HG03565 (cell line): ENCODE measurements at regions not wholly inside any gene's neighbourhood (a gene's known extent, or its start where the extent isn't known, plus 50 kb on each side); places are given as distances from the start of the nearest gene placed in this dataset.
"Not testable (repeated sequence)": the region's sequence is repeated elsewhere in the genome, so short reads cannot be mapped to it uniquely, and the experiment has no call there.

ENCODE experiments used
- ATAC-seq: cut with Tn5 transposase; IDR thresholded peaks from one replicate; pipeline ENCODE4 v1.9.1; 2021; ENCODE audit warnings: mild to moderate bottlenecking, moderate library complexity; ENCODE audit not compliant: unreplicated experiment

DNA sequence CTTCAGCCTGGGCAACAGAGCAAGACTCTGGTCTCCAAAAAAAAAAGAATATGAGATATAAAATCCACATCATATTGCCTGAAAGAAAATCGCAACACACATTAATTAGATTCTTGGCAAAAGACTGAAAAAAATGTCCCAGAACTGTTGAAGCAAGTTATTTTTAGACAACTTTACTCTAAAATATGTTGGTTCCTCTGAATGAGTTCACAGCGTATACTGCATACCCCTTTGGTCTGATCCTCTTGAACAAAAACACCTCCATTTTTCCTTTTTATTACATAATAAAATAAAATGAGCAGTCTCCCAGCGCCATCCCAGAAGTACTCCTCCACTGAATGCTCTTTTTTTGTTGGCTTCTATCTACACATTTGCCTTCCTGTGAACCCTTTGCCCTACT is 126.0 kb upstream of the TMEM170B start:
- no peak for ATAC-seq

DNA sequence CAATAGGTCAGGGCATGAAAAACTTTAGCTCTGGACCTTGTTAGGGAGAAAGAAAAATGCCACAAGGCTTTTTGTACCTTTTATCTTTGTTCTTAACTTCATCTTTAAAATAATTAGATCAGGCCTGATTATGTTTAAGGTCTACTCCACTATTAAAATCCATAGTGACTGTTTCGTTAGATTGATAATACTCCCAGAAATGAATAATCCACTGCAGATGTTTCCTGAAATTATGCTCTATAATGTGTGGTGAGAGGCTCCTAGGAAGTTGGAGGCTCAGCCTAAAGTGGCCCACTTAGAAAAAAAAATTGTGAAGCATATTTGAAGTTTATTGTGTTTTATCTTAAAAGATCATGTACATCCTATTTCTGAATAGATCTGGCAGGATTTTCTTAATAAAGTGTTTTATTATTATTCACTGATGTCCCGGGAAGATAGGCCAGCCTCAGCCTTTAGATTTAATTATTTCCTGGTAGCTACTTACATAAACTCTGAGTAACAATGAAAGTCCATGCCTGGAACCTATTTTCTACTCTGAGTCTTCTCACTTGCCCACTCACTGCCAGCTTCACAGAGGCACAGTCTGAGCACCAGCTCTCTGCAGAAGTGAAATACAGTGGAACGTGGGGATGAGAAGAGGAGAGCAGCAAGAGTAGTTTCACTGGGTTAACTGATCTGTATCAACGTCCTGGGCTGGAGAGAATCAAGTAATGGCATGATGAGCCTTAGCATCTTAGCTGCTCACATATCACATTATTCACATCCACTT is 126.8 kb upstream of the TMEM170B start:
- no peak for ATAC-seq

DNA sequence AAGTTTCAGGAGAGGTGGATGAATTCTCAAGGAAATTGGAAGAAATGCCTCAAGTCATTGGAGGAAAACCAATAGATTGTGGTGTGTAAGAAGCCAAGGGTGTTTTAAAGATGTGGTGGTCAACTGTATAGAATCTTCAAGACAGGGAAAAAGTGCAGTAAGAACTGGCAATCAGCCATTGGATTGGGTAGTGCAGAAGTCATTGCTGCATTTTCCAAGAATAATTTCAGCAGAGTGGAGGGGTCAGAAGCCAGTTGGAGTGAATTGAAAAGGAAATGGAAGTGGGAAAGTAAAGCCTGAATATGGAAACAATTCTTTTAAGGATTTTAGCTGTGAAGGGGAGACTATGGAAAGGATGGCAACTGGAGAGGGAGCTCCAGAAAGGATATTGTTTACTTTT is 128.2 kb upstream of the TMEM170B start:
- ATAC-seq, result no peak

DNA sequence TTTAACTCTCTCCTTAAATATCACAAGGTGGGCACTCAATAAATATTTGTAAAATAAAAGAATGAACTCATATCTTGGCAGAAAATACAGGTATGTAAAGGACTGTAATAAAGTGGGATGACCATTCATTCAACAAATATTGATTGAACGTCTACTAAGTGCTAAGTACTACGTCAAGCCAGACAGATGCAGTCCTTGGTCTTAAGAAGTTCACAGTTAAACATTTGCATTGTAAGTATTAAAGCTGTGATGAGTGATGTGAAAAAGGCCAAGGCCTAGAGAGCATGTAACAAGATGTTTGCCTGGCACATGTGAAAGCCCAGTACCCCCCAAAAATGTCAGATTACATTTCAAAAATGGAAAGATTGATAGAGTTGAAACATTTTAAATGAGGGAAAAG is 130.1 kb upstream of the TMEM170B start:
- ATAC-seq, result no peak

DNA sequence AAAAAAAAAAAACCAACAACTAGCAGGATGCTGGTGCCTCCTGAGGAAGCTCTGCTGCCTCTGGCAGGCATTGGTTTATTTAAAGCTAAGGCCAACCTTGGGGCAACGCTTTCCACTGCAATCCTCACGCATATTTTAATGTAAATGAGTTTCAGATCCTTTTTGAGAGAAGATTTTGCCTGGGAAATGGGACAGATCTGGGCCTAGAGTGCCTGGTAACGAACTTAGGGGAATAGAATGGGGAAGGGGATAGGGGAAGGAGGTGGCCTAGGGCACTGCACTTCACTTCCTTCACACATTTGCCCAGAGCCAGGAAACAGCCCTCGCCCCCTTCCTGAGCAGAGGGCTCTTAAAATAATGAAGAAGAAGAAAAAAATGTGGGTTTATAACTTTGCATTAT is 132.7 kb upstream of the TMEM170B start:
- no peak for ATAC-seq

DNA sequence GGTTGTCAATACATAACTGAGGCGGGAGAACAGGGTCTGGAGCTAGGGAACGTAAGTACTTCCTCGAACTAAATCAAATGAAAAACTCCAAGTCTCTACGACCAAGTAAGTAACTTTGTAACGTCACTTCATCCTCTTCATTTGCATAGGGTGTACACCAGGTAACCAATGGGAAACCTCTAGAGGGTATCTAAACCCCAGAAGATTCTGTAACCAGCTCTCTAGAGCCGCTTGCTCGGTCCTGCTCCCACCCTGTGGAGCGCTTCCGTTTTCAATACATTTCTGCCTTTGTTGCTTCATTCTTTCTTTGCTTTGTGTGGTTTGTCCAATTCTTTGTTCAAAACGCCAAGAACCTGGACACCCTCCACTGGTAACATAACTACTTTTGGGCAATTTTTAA is 133.5 kb upstream of the TMEM170B start:
- peak; percentile 72 for ATAC-seq

DNA sequence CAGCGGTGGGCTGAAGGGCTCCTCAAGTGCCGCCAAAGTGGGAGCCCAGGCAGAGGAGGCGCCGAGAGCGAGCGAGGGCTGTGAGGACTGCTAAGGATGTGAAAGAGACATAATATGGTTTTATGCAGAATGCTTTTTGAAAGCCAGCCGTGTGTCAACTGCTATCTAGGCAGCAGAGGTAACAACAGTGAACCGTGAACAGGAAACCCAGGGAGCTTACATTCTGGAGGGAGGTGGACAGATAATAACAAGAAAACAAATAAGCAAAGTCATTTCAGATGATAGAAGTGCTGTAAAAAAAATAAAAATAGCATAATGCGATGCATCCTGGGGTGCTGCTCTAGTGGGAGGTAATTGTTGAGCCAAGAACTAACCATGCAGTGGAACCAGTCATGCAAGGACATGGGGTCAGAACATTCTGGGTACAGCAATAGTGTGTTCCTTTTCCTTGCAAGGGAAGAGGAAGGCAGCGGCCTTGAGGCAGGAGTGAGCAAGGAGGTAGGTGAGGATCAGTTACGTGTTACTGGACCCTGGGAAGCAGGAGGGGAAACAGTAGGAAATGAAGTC is 134.4 kb upstream of the TMEM170B start:
- no peak for ATAC-seq

DNA sequence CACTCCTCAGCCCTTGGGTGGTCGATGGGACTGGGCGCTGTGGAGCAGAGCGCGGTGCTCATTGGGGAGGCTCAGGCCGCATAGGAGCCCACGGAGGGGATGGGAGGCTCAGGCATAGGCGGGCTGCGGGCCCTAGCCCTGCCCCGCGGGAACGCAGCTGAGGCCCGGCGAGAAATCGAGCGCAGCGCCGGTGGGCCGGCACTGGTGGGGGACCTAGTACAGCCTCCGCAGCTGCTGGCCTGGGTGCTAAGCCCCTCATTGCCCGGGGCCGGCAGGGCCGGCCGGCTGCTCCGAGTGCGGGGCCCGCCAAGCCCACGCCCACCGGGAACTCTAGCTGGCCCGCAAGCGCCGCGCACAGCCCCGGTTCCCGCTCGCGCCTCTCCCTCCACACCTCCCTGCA is 135.0 kb upstream of the TMEM170B start:
- ATAC-seq, result not testable (repeated sequence)

DNA sequence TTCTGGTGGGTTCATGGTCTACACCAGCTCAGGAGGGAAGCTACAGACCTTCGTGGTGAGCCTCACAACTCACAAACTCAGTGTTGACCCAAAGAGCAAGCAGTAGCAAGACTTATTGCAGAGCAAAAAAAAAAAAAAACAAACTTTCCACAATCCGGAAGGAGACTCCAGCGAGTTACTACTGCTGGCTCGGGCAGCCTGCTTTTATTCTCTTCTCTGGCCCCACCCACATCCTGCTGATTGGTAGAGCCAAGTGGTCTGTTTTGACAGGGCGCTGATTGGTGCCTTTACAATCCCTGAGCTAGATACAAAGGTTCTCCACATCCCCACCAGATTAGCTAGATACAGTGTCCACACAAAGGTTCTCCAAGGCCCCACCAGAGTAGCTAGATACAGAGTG is 135.6 kb upstream of the TMEM170B start:
- ATAC-seq, result not testable (repeated sequence)

DNA sequence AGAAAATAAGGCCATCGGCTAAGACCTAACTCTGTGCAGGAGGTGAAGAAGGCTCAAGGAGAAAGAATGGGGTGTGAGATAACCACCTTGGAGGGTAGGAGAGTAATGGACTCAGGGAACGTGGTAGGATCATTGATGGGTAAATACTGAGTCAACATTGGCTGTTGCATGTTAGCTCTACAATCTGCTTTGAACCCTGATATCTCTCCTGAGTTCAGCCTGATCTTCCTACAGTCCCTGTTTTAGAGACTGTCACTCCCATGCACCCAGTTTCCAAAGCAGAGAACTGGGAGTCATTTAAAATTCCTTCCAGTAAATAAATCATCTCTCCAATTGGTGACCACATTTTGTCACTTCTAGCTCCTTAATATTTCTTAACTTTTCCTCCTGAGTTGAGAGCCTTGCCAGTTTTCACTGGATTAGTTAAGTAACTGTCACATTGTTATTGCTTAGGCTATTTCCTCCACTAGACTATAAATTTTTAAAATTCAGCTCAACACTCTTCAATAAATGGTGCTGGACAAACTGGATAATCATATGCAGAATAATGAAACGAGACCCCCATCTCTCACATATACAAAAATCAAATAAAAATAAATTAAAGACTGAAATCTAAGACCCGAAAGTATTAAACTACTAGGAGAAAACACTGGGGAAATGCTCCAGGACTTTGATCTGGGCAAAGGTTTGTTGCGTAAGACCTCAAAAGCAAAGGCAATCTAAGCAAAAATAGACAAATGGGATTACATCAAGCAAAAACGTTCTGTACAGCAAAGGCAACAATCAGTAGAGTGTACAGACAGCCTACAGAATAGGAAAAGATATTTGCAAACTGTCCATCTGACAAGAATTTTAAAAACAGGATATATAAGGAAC is 138.9 kb upstream of the TMEM170B start:
- no peak for ATAC-seq

DNA sequence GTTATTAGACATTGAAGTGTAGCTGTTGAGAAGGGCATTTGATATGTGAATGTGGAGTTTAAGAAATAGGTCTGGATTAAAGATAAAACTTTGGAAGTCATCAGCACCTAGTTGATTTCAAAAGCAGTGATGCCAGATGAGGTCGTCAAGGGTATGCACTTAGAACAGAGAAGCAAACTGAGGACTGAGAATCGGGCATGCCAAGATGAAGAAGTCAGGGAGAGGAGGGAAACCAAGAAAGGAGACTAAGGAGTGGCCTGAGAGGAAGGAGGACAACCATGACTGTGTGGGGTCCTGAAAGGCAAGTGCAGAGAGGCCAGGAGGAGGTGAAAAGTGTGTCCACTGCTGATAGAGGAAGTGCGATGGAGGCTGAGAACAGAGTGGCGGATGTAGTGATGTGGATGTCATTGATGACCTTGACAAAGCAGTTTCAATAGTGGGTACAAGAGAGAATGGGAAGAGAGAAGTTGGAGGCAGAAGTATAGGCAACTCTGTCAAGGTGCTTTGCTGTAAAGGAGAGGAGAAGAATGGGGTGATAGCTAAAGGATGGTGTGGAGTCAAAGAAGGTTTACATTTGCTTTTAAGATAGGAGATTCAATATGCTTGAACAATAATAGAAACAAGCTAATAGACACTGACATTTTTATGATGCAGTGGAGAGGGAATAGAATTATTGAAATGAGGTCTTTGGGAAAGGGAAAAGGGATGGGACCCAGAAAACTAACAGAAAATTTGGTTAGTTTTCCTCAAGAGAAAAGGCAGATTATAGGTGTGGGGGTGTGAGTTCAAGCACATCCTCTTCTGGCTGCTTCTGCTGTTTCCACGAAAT is 139.7 kb upstream of the TMEM170B start:
- ATAC-seq, result no peak

DNA sequence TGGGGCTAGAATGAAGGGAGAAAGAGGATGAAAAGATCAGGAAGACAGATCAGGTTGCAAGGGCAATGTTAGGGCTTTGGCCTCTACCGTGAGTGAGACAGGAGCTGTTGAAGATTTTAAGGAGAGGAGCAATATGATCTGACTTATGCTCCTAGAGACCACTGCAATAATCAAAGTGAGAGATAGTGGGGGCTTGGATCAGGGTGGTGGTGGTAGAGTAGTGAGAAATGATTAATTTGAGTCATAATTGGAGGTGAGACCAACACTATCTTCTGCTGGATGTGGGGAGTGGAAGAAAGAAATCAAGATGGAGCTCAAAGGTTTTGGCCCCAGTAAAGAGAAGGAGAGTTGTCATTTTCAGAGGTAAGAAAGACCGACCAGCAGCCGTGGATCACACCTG is 140.7 kb upstream of the TMEM170B start:
- ATAC-seq, result no peak

DNA sequence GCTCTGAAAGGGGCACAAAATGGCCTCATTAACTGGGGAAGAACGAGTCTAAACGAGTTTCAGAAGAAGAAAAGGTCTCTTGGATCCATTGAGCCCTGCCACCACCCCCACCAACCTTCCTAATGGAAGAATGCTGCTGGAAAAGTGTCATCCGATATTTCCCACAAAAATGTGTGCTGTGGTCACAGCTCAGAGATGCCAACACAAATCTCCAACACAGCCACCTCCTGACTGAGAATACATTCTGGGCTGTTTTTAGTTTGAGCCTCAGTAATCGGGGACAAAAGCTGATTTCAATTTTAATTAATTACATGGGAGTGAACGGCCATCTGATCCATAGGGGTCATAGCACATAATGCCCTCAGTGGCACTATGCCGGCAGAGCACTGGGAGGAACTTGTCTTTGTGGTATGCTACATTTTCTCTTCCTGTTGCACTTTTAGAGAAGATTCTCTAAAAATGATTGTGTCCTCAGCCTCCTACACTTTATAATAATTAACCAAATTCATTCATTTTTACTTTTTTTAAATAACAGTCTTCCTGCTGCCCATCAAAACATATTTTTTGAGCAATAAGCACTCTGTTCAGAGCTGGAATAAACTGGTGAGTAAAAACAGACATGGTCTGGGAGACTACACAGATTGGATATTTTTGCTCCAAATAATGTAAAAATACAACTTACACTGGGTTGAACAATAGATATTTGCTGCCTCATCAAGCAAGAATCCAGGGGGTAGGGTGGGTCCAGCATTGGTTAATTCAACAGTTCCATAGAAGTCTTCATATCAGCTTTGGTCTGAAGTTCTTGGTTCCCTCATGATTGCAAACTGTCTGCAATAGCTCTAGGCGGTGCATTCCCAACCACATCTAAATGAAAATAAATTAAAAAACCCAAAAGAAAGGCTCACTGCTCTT is 143.6 kb upstream of the TMEM170B start:
- no peak for ATAC-seq

DNA sequence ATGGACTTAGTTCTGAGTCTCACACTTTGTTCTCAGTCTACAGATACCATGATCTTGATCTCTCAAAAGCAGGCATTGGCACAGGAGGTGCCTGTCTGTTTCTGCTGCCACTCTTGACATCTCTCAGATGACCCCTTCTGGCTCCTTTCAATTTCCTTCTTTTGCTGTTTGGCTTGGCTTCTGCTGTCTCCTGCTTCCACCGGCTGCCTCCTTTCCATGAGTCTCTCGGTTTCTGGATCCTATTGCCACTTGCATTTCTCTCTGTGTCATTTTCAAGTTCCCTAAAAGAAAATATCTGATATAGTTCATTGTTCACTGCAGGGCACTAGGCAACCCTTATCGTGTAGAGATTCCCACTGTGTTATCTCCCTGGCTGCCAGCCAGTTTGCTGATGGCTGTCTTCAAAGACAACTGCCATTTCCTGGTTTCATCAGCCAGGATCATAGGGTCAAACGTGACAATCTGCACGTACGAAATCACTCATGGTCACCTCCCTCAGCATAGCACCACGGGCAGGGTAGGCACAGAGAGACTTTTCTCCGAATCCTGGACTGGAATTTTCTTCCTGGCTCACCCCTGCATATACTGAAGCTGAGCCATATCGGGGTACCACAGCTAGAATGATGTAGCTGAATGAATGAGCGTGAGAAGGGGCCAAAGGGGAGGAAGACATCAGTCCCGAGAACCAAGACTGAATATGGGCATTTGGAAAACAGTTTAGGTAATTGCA is 144.6 kb upstream of the TMEM170B start:
- no peak for ATAC-seq

DNA sequence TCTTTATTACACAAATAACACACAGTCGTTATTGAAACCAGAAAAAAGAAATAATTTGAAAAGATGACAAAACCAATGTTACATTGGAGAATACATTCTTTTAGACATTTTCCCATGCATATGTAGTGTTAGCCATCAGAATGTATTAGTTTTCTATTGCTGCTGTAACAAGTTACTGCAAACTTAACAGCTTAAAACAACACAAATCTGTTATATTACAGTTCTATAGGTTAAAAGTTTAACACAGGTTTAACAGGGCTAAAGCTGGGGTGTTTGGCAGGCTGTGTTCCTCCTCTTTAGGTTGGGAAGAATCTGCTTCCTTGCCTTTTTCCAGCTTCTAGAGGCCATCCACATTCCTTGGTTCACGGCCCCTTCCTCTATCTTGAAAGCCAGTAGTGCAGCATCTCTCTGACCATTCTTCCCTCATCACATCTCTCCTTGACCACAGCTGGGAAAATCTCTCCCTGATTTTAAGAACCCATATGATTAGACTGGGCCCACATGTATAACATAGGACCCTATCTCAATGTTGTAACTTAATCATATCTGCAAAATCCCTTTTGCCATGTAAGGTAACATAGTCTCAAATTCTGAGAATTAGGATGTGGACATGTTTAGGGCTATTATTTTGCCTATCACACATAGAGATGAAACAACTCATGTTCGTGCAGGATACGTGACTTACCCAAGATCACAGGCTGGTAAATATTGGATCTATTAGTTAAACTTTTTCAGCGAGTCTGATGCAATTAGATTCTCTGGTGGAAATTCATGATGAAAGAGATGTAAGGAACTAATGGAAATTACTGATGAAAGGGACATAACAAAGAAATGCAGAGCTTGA is 145.4 kb upstream of the TMEM170B start:
- ATAC-seq, result no peak

DNA sequence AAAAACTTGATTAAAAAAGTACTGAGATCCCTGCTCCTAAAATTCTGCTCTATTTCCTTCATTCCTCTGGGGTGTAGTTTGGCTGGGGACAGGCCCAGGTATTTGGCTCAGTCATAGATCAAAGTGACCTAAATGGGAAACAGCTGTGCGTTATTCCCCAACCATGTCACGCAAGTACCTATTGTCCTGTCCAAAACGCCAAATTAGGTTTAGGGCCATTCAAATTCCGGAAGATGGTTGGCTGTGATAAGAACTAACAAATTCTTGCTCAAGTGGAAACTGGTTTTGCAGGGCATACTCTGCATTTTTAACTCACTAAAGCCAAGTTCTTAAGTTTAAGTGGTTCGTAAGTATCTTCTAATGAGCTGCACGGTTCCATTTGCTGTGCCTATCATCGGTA is 147.6 kb upstream of the TMEM170B start:
- no peak for ATAC-seq

DNA sequence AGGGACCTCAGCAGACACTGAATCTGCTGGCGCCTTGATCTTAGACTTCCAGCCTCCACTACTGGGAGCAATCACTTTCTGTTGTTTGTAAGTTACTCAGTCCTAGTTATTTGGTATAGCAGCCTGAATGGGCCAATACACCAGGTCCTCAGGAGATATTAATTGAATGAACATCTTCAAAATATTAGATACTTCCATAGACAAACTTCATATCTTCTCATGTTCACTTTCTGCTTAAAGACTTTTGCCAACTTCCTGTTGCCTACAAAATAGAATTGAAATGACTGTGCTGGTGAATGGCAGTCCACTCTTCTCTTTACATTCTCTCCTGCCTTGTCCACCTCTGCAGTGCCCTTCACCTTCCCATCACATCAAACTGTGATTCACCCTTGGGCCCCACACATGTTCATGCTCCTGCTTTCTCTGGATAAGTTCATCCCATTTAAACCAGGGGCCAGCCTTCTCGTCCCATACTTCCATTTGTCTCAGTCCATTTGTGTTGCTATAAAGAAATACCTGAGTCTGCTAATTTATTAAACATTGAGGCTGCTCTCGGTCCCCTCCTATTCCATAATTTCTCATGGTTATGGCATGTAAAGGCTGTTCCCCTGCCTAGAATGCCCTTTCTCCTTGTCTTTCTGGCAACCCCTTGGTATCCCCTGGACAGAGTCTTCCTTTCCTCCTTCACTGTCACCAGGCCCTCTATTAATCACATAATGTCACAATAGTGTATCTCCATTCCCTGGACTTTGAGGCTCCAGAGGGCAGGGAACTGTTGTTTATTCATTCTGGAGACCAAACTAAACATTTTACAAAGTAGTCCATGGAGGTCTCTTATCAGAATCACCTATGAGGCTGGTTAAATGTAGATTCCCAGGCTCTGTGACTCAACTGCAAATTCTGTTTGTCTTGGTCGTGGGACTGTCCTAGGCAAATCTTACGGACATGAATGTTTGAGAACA is 148.3 kb upstream of the TMEM170B start:
- ATAC-seq, result no peak
